ENCODE measurements at regions not wholly inside any gene's neighbourhood (a gene's known extent, or its start where the extent isn't known, plus 50 kb on each side); places are given as distances from the start of the nearest gene placed in this dataset.

DNA sequence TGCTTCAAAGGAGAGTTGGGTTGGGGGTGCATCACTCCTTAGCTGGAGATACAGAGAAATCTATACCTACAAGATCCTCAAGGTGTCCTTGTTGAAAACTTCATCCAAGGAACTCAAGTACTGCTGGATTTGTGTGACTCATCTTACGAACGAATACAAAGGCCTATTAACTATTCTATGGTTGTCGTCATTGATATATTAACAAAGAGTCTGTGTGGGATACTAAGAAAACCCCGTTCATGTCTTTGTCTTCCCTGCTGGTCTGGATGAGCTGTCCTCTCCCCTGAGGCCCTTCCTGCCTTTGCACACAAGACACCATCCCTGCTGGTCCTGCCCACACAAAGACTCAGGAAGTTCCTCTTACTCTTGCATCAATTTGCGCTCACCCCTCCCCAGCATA is 54.9 kb upstream of the IRF2 start:
- no peak for DNase-seq (ENCODE audit: low read depth in 4 of 4, low spot score in 3 of 4)

DNA sequence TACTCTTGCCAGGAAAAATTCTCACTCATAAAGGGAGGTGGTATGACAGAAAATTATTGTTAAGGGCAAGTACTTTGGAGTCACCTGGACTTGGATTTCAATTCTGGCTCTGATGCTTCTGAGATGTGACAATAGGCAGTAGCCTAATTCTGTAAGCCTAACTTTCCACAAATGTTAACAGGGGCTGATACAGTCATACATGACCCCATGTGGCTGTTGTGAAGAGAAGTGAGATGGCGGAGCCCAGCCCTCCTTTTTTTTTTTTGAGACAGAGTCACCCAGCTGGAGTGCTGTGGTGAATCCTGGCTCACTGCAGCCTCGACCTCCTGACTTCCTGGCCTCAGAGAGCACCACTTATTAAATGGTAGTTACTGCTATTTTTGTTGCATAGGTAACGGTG is 54.4 kb upstream of the IRF2 start:
- DNase-seq (ENCODE audit: low read depth in 4 of 4, low spot score in 3 of 4), result no peak

DNA sequence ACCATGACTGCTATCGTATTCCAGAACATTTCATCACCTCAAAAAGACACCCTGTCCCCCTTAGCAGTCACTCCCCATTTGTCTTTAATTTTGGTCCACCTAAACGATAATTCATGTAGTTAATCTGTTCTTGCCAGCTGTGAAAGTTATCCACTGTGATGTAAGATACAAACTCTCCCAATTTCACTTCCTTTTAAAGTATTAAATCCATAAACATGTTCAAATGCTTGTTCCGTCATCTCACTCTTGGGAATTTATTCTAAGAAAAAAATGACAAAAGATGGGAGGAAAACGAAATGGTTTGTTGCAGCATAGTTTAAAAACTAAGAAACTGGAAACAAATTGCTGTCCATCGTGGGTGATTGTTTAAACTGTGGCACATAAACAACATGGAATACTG is 53.7 kb upstream of the IRF2 start:
- DNase-seq (ENCODE audit: low read depth in 4 of 4, low spot score in 3 of 4), result no peak

DNA sequence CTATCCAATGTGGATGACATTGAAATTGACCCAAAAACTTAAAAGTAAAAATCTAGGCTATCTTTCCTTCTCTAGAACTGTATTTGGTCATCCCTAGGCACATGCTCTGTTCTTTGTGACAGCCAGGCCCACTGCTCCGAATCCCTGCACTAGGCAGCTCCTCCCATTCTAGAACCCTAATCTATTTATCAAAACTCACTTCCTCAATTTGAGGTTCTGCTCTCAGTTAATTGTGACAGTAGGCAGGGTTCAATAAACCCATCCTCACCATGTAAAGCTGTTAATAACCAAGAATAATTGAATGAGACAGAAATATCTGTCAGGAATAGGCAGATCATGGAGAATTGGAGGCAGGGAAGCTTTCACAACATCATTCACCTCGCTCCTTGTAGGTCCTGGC is 51.9 kb upstream of the IRF2 start:
- DNase-seq (ENCODE audit: low read depth in 4 of 4, low spot score in 3 of 4), result no peak

Measured in right renal pelvis (tissue), 4 donors.